Prostate gland (tissue), 2 donors: ENCODE measurements at regions not wholly inside any gene's neighbourhood (a gene's known extent, or its start where the extent isn't known, plus 50 kb on each side); places are given as distances from the start of the nearest gene placed in this dataset.

Experiments used
- DNase-seq: peaks from one replicate; pipeline ENCODE4 v3.0.0-alpha.2; 2019; ENCODE audit warnings: low spot score
- H3K27ac ChIP-seq, 2 donors: fragments of 200-600 bp; sonication (generic); 2 replicates each; pipeline ENCODE4 v1.5.1; 2017 to 2019
- H3K27me3 ChIP-seq: fragments of 200-600 bp; sonication (generic); replicated peaks from 2 replicates; pipeline ENCODE4 v1.5.1; 2019; ENCODE audit not compliant: insufficient read depth
- H3K36me3 ChIP-seq, 2 donors: fragments of 200-600 bp; sonication (generic); 1 replicate in 1 of 2; 2 replicates in 1 of 2; pipeline versions ENCODE4 v1.5.1 to v1.8.1; 2017 to 2019
- H3K4me1 ChIP-seq: fragments of 200-600 bp; sonication (generic); replicated peaks from 2 replicates; pipeline ENCODE4 v1.5.1; 2019
- H3K4me3 ChIP-seq, 2 donors: fragments of 200-600 bp; sonication (generic); 2 replicates each; pipeline ENCODE4 v1.5.1; 2017 to 2019
- H3K9me3 ChIP-seq: fragments of 200-600 bp; sonication (generic); 2 replicates; pipeline ENCODE4 v1.5.1; 2017
- CTCF ChIP-seq, 4 experiments: fragments of 200-600 bp in 2 of 4; fragments of 450-650 bp in 2 of 4; sonication (generic) in 2 of 4; IDR thresholded peaks; 1 replicate in 3 of 4; 2 replicates in 1 of 4; pipeline ENCODE4 v1.5.1; 2016 to 2019; ENCODE audit warnings: antibody characterized with exemption in 4 of 4, mild to moderate bottlenecking in 2 of 4, moderate library complexity in 2 of 4
- POLR2A ChIP-seq: fragments of 450-650 bp; IDR thresholded peaks from one replicate; pipeline ENCODE4 v1.6.1; 2016; ENCODE audit warnings: antibody characterized with exemption, mild to moderate bottlenecking
- POLR2AphosphoS5 ChIP-seq: sonication (generic); formaldehyde crosslinking; IDR thresholded peaks from one replicate; pipeline ENCODE4 v1.6.1; 2017; ENCODE audit warnings: antibody characterized with exemption
- WGBS: methylation state at CpG from one replicate; pipeline ENCODE4 v1.1.5; 2018; 5-methylcytosine and 5-hydroxymethylcytosine counted together
- intact Hi-C: fragments of 100-400 bp; cut with DNase I; formaldehyde crosslinking; loops from one replicate; pipeline ENCODE4 v1.14.2; 2022

GRCh38 chr3:107992976-107993684, 97.7 kb downstream of the CD47 start:
- no peak for TF ChIP-seq POLR2AphosphoS5
- TF ChIP-seq POLR2A: no peak
- TF ChIP-seq CTCF (IDR thresholded peaks at IDR 0.05): no peak
- Histone ChIP-seq H3K27ac (no peak overlapping the region), H3K4me3 (no peak overlapping the region), H3K9me3 (no peaks in the 10 kb centered on the region), H3K27me3 (no peaks in the 10 kb centered on the region), H3K4me1 (no peaks in the 10 kb centered on the region), H3K36me3 (no peaks in the 10 kb centered on the region)
- WGBS: 72% methylated on average over 9 of the region's 9 CpGs
- intact Hi-C loops: no loop called here
- DNase-seq: no peak

GRCh38 chr3:107990926-107991325, 99.9 kb downstream of the CD47 start:
- H3K4me1 ChIP-seq: no peaks in the 10 kb centered on the region
- WGBS: 95% methylated on average over 5 of the region's 5 CpGs
- no peak for TF ChIP-seq POLR2A
- no peak for TF ChIP-seq CTCF (IDR thresholded peaks at IDR 0.05)
- no peak for TF ChIP-seq POLR2AphosphoS5

GRCh38 chr3:107990433-107990832, 100.4 kb downstream of the CD47 start:
- Histone ChIP-seq H3K9me3 (no peaks in the 10 kb centered on the region), H3K36me3 (no peaks in the 10 kb centered on the region), H3K4me1 (no peaks in the 10 kb centered on the region), H3K4me3 (no peak overlapping the region), H3K27me3 (no peaks in the 10 kb centered on the region), H3K27ac (no peak overlapping the region)
- intact Hi-C loops: no loop called here
- TF ChIP-seq POLR2A (no peak), CTCF (IDR thresholded peaks at IDR 0.05) (no peak), POLR2AphosphoS5 (no peak)
- WGBS: 90% methylated on average over 6 of the region's 6 CpGs
- no peak for DNase-seq

More at GRCh38 chr3:107990926-107991325, 99.9 kb downstream of the CD47 start:
- Histone ChIP-seq H3K36me3 (no peaks in the 10 kb centered on the region), H3K4me3 (no peak overlapping the region), H3K9me3 (no peaks in the 10 kb centered on the region), H3K27ac (no peak overlapping the region), H3K27me3 (no peaks in the 10 kb centered on the region)
- no peak for DNase-seq
- intact Hi-C loops: no loop called here

- intact Hi-C loops: no loop called here
- TF ChIP-seq POLR2A (no peak), POLR2AphosphoS5 (no peak), CTCF (IDR thresholded peaks at IDR 0.05) (no peak)
- Histone ChIP-seq H3K9me3 (no peaks in the 10 kb centered on the region), H3K4me1 (no peaks in the 10 kb centered on the region), H3K4me3 (no peak overlapping the region), H3K36me3 (no peaks in the 10 kb centered on the region), H3K27me3 (no peaks in the 10 kb centered on the region), H3K27ac (no peak overlapping the region)
- 58% methylated on average over 4 of the region's 4 CpGs for WGBS
- DNase-seq: no peak
These were observed 101.2 kb downstream of the CD47 start for GRCh38 chr3:107989661-107990060.
